GM19099 (cell line): ENCODE measurements at regions not wholly inside any gene's neighbourhood (a gene's known extent, or its start where the extent isn't known, plus 50 kb on each side); places are given as distances from the start of the nearest gene placed in this dataset.

Experiments used
- POLR2A ChIP-seq: IDR thresholded peaks from 3 replicates; pipeline ENCODE4 v1.6.1; 2011; ENCODE audit warnings: low read depth; ENCODE audit not compliant: insufficient read length; ENCODE audit errors: extremely low read depth

DNA sequence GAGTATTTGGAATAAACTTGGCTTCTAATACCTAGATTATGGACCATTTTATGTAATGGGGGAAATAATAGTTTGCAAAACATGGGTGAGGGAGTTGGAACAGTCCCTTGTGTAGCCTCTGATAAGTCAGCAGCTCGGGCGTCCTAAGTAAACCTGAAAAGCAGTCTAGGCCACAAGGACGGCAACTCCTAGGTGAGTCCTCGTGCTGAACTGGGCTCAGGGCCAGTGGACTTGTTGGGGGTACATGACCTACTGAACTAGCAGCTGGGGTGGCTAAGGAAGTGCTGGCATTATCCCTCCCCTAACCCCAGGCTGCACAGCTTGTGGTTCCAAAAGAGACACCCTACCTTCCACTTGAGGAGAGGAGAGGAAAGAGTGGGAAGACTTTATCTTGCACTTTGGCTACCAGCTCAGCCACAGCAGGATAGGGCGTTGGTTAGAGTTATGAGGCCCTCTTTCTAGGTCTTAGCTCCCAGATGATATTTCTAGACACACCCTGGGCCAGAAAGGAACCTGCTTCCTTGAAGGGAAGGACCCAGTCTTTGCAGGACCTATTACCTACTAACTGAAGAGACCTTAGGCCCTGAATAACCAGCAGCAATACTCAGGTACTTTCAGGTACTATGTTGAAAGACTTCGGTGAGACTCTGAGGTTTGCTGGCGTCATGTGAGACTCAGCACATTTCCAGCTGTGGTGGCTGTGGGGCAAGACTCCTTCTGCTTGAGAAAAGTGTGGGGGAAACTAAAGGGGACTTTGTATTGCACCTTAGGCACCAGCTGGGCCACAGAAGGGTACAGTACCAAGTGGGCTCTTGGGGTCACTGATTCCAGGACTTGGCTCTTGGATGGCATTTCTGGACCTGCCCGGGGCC lies 71.0 kb downstream of the AQP4 start:
- no peak for TF ChIP-seq POLR2A

DNA sequence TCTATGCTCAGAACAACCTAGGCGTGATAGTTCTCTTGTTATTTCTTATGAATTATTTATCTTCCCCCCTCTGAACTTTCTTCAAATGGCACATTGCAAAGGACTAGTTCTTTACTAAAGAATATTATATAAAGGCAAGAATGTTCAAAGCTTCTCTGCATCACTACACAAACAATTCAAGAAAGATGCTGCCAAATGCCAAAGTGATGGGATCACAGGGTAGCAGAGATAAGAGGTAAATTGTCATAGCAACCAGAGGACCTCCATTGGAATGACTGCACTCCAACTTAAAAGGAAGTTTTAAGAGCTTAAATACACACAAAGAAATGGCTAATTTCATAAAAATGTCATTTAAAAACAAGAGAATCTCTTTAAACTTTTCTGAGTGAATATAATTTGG lies 72.8 kb downstream of the AQP4 start:
- TF ChIP-seq POLR2A, result no peak

DNA sequence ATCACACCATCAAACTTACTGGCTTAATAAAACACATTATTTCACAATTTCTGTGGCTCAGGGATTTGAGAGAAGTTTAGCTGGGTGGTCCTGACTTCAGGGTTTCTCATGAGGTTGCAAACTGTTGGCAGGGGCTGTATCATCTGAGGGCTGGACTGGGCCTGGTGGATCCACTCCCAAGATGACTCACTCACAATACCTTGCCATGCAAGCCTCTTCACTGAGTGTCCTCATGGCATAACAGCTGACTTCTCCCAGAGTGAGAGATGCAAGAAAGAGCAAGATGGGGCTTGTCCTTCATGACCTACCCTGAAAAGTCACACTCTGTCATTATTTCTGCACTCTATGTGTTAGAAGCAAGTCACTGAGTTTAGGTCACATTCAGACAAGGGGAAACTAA lies 73.8 kb downstream of the AQP4 start:
- no peak for TF ChIP-seq POLR2A

DNA sequence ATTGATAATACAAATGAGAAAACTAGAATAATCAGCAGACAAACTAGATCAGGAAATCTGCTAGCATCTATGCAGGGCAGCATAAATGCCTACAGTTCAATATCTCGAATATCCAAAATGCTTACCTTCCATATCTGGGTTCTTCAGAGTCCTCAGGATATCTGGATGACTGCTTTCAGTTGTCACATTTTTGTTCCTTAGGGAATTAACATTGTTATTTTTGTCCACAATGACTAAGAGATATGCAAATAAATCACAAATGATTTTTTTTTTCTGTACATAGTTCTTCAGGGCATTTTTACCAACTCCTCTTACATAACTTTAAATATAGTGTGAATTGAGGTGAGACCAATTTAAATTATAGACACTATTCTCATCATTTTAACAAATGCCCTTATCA lies 80.9 kb downstream of the AQP4 start:
- TF ChIP-seq POLR2A, result no peak

DNA sequence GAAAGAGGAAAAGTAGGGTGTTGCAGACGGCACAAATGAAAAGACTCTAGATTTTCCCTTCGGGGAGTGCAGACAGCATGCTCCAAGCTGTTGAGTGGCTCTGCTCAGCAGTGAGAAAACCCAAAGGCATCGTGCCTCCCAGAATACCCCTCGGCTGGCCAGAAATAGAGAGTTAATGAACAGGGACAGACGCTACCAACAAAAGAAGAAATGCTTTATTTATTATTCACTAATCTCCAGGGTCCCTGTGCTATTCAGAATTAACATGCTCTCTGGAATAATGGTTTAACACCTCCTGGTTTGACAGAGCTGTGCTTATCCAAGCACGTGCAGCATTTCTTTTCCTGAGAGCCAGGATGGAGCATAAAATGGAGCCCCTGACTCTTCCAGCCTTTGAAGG lies 82.3 kb downstream of the AQP4 start:
- no peak for TF ChIP-seq POLR2A

DNA sequence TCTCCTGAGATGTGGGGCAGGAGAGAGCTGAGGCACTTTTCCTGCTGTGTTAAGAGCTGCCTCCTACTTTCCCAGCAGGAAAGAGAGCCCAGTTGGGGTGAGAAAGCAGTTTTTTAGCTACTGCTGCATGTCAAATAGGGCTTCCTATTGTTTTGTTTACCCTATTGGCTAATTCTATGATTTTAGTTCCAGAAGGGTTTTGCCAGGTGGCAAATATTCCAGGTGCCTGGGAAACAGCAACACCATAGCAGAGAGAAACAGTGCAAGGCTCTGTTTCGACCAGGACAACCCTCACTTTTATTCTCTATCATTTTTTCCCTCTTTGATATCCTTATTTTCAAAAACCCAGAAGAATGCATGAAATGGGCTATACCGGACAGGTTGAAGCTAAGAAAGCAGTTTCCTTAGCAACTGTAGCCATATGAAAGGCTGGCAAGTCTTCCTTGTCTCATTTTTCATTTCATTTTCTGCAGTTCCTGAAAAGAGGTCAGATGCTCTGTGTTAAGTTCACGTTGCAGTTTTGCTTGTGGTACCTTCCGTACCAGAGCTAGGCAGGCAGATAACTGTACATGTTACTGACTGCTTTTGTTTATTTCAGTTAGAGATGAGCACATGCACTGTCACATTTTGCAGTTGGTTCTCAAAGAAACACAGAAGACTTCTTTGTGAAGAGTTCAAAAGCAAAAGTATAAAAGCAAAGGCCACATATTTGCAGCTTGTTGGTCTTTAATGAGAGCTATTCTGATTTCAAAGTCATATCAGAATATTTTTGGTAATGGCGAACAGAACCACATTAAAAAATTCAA lies 84.8 kb downstream of the AQP4 start:
- no peak for TF ChIP-seq POLR2A

DNA sequence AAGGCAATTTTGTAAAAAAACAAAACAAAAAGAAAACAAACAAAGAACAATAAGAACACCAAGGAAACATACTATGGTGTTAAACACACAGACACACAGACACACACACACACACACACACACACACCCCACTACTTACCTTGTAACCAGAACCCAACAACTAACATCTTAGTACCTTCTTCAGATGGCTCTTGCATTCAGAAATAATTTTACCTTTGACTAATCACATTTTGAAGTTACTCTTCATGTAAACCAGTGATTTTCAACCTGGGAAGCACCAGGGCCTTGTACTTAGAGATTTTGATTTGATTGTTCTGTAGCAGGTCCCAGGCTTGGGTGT lies 87.5 kb downstream of the AQP4 start:
- no peak for TF ChIP-seq POLR2A

DNA sequence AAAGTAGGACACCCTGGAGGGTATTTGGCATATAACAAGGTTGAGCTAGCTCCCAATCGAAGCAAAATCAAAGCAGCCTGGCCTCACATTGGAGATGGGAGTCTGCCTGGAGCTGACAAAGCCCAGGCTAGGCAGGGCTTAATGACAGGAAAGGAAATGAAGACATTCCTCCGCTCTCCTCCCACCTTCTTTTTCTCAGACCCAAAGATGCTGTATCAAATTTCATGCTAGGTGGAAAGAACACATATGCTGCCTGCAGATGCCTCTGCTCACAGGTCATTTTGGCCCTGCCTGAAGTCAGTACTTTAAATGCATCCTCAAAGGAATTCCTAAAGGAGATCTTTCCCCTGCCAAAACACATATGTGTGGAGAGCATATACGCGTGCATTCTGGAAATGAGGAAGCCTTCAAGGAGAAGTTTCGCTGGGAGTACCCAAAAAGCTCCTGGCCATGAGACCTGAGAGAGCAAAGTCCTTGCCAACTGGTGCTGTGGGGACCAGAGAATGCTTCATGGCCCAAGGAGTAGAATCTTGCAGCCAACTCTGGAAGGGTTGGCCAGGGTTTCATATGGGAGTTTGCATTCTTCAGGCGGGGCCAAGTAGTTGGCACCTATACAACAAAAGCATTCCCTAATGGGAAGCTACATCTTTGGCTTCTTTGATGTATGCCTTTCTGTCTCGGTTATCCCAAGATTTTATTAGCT lies 88.0 kb downstream of the AQP4 start:
- TF ChIP-seq POLR2A, result no peak

DNA sequence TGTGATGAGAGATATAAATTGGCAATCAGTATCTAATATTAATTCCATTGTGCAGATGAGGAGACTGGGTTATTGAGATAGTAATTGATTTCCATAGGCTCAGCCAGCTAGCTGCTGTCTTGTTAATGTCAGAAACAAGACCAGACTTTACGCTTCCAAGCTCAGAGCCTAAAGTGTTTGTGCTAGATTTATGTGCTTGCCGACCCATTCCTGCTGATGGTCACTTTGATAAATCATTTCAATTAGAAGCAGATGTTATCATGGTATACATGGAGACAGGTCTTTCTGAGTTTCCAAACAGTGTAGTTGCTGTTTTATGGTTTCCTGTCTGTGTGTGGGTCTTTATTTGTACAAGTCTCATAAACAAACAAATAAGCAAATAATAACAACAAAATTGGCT lies 92.8 kb downstream of the AQP4 start:
- TF ChIP-seq POLR2A, result no peak

DNA sequence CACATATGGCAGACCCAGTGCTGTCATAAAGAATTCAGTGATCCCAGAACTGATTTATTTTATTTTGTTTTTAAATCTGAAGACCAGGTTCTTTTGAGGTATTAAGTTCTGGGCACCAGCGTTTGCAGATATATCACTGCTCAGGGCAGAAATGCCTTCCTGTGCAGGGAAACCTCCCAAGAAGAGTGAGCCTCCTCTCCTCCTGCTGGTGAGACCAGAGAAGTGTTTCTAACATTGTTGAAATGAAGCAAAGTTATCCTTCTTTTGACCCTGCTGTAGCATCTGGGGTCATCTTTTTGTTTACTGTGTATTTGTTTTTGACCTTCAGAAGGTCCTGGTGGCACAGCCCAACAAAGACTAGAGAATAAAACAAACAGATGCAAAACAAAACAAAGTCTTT lies 94.0 kb downstream of the AQP4 start:
- TF ChIP-seq POLR2A, result no peak

DNA sequence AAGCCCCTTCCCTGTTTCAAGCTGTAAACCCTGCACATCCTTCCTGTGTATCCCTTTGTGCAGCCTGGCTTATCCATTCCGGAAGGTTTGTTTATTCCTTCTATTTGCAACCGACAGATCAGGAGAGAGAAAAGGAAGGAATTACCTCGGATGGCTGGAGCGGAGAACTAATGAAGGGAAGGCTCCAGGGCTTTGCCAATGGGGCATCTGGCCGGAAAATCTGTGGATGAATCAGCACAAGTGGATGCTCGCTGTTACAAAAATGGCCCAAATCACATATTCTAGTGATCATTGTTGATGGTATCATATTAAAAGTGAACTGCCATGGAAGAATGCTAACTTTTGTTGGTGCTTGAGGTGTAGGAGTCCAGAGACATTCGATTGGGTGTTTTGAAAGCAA lies 97.1 kb downstream of the AQP4 start:
- no peak for TF ChIP-seq POLR2A

DNA sequence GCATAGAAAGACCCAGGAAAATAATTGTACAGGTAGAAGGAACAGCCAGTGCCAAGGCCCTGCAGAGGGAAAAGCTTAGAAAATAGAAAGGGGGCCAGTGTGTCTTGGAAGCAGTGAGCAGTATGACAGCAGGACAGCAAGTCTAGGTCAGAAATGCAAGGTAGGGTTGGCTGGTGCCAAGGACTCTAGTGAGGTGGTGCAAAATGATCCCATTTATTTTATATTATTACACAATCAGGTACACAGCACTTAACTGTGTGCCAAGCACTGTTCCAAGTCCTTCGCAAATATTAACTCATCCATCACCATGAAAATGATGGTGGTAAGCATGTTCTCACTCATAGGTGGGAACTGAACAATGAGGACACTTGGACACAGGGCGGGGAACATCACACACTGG lies 100.0 kb downstream of the AQP4 start:
- no peak for TF ChIP-seq POLR2A

DNA sequence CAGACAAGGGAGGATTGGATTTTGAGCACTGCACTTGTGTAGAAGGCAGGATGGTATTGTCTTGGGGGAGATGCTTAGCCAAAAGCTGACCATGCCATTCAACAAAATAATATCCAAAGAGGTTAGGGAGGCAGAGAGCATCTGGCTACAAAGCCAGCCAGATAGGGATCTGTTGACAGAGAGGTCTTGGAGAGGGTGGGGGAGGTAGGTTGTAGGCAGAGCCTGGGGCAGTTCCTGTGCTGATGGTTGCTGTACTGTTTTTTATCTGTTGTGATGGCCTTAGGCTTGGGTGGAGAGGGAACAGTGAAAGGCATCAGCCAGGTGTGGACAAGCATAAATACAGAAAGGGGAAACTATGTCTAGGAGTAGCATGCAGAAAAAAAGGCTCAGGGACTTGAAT lies 100.9 kb downstream of the AQP4 start:
- TF ChIP-seq POLR2A, result no peak

DNA sequence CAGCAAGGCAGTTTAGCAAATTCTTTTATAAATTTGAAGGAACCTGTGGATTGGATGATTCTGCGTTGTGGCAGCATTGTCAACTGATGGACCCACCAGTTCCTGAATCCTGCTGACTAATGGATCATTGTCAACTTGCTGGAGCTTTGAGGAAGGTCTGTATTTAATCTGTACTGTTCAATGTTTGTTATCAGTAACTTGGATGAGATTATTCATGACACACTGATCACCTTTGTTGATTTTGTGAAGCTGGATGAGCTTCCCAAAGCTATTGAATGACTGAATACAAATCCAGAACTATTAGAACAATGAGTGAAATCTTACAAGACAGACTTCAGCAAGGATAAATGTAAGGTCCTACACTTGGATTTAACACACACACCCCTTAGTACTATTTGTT lies 101.3 kb downstream of the AQP4 start:
- no peak for TF ChIP-seq POLR2A

DNA sequence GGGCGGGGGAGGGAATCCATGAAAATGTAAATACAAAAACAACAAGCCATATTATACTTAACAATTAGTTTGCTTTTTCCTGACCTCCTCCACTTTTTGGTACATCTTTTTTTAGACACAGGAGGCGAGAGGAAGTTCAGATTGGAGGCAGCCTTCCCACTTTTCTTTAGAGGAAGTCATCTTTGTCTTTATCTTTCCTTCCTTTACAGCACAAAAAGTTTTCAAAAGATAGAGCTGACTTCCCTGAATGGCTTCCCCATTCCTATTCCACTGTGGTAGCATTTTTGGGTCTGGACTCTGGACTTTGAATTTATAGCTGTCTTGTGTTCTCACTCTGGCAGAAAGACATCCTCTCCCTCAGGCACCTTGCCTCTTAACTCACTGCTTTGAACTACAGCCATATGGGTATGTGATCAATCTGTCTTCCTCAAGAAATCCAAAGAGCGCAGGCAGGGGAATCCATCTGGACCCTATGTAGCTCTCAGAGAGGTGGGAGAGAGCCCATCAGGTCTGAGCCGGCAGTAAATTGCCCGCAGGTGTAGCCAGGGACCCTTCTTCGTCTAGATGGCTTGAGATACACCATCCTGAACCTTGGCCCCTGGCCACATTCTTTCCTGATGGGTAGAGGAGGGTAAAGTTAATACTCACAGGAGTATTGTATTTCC lies 101.9 kb downstream of the AQP4 start:
- TF ChIP-seq POLR2A, result no peak
